ENCODE measurements at regions not wholly inside any gene's neighbourhood (a gene's known extent, or its start where the extent isn't known, plus 50 kb on each side); places are given as distances from the start of the nearest gene placed in this dataset.

GRCh38 chr2:6443061-6443823 lies 422.5 kb downstream of the CMPK2 start:
- Histone ChIP-seq H3K4me2 (no peak overlapping the region), H3K4me3 (no peak overlapping the region), H3K4me1 (no peaks in the 10 kb centered on the region), H4K20me1 (no peaks in the 10 kb centered on the region), H3K27ac (no peak overlapping the region), H3K36me3 (no peaks in the 10 kb centered on the region), H3K9me3 (no peaks in the 10 kb centered on the region), H3K27me3 (no peaks in the 10 kb centered on the region), H3K9ac (no peak overlapping the region)
- TF ChIP-seq Cebpa-rat (IDR thresholded peaks at IDR 0.05) = no peak

GRCh38 chr2:6444514-6444913 lies 421.2 kb downstream of the CMPK2 start:
- no peak overlapping the region for H3K4me3 ChIP-seq
- H3K4me2 ChIP-seq = no peak overlapping the region
- no peak overlapping the region for H3K9ac ChIP-seq
- H4K20me1 ChIP-seq = no peaks in the 10 kb centered on the region
- no peak for TF ChIP-seq Cebpa-rat (IDR thresholded peaks at IDR 0.05)
- no peak overlapping the region for H3K27ac ChIP-seq
- H3K27me3 ChIP-seq = no peaks in the 10 kb centered on the region
- H3K9me3 ChIP-seq = no peaks in the 10 kb centered on the region
- no peaks in the 10 kb centered on the region for H3K4me1 ChIP-seq
- H3K36me3 ChIP-seq = no peaks in the 10 kb centered on the region

GRCh38 chr2:6445156-6445555 lies 420.6 kb downstream of the CMPK2 start:
- Histone ChIP-seq H3K27ac (no peak overlapping the region), H3K36me3 (no peaks in the 10 kb centered on the region), H3K9me3 (no peaks in the 10 kb centered on the region), H3K27me3 (no peaks in the 10 kb centered on the region), H3K4me1 (no peaks in the 10 kb centered on the region), H3K9ac (no peak overlapping the region), H3K4me2 (no peak overlapping the region), H3K4me3 (no peak overlapping the region), H4K20me1 (no peaks in the 10 kb centered on the region)
- TF ChIP-seq Cebpa-rat (IDR thresholded peaks at IDR 0.05) = no peak

GRCh38 chr2:6446938-6447608 lies 418.6 kb downstream of the CMPK2 start:
- Histone ChIP-seq H3K27ac (no peak overlapping the region), H3K27me3 (no peaks in the 10 kb centered on the region), H3K4me2 (no peak overlapping the region), H3K4me3 (no peak overlapping the region), H3K4me1 (no peaks in the 10 kb centered on the region), H3K9me3 (no peaks in the 10 kb centered on the region), H3K9ac (no peak overlapping the region), H4K20me1 (no peaks in the 10 kb centered on the region), H3K36me3 (no peaks in the 10 kb centered on the region)
- TF ChIP-seq Cebpa-rat (IDR thresholded peaks at IDR 0.05) = no peak

GRCh38 chr2:6448893-6449292 lies 416.8 kb downstream of the CMPK2 start:
- TF ChIP-seq Cebpa-rat (IDR thresholded peaks at IDR 0.05) = no peak
- H3K4me1 ChIP-seq = no peaks in the 10 kb centered on the region

GRCh38 chr2:6449343-6449742 lies 416.4 kb downstream of the CMPK2 start:
- Histone ChIP-seq H3K9me3 (no peaks in the 10 kb centered on the region), H4K20me1 (no peaks in the 10 kb centered on the region), H3K36me3 (no peaks in the 10 kb centered on the region), H3K4me3 (no peak overlapping the region), H3K9ac (no peak overlapping the region), H3K27ac (no peak overlapping the region), H3K4me2 (no peak overlapping the region), H3K27me3 (no peaks in the 10 kb centered on the region), H3K4me1 (no peaks in the 10 kb centered on the region)
- TF ChIP-seq Cebpa-rat (IDR thresholded peaks at IDR 0.05) = no peak

More at GRCh38 chr2:6448893-6449292, 416.8 kb downstream of the CMPK2 start:
- no peaks in the 10 kb centered on the region for H4K20me1 ChIP-seq
- H3K36me3 ChIP-seq = no peaks in the 10 kb centered on the region
- no peaks in the 10 kb centered on the region for H3K27me3 ChIP-seq
- no peak overlapping the region for H3K9ac ChIP-seq
- no peaks in the 10 kb centered on the region for H3K9me3 ChIP-seq
- no peak overlapping the region for H3K4me2 ChIP-seq
- no peak overlapping the region for H3K27ac ChIP-seq
- H3K4me3 ChIP-seq = no peak overlapping the region

GRCh38 chr2:6452702-6453481 lies 412.8 kb downstream of the CMPK2 start:
- H3K36me3 ChIP-seq = no peaks in the 10 kb centered on the region
- no peak overlapping the region for H3K4me2 ChIP-seq
- no peaks in the 10 kb centered on the region for H3K27me3 ChIP-seq
- no peaks in the 10 kb centered on the region for H3K9me3 ChIP-seq
- H3K4me3 ChIP-seq = no peak overlapping the region
- H4K20me1 ChIP-seq = no peaks in the 10 kb centered on the region
- no peak overlapping the region for H3K9ac ChIP-seq
- no peak overlapping the region for H3K27ac ChIP-seq
- no peaks in the 10 kb centered on the region for H3K4me1 ChIP-seq
- no peak for TF ChIP-seq Cebpa-rat (IDR thresholded peaks at IDR 0.05)

- H3K9me3 ChIP-seq = no peaks in the 10 kb centered on the region
- H3K4me3 ChIP-seq = no peak overlapping the region
- no peak overlapping the region for H3K27ac ChIP-seq
- H3K4me1 ChIP-seq = no peaks in the 10 kb centered on the region
- H3K36me3 ChIP-seq = no peaks in the 10 kb centered on the region
- TF ChIP-seq Cebpa-rat (IDR thresholded peaks at IDR 0.05) = no peak
- H3K9ac ChIP-seq = no peak overlapping the region
- H4K20me1 ChIP-seq = no peaks in the 10 kb centered on the region
- no peaks in the 10 kb centered on the region for H3K27me3 ChIP-seq
- H3K4me2 ChIP-seq = no peak overlapping the region
Measured at GRCh38 chr2:6454286-6454990, 411.3 kb downstream of the CMPK2 start.

GRCh38 chr2:6459138-6459537 lies 406.6 kb downstream of the CMPK2 start:
- H3K9me3 ChIP-seq = no peaks in the 10 kb centered on the region
- H3K36me3 ChIP-seq = no peaks in the 10 kb centered on the region
- no peak overlapping the region for H3K9ac ChIP-seq
- H3K27me3 ChIP-seq = no peaks in the 10 kb centered on the region
- no peaks in the 10 kb centered on the region for H4K20me1 ChIP-seq
- no peak for TF ChIP-seq Cebpa-rat (IDR thresholded peaks at IDR 0.05)
- no peak overlapping the region for H3K4me3 ChIP-seq
- peaks cover 6% of the 10 kb centered on the region for H3K4me1 ChIP-seq
- H3K27ac ChIP-seq = no peak overlapping the region
- no peak overlapping the region for H3K4me2 ChIP-seq

Measured in BLaER1 (cell line).